ENCODE measurements at regions not wholly inside any gene's neighbourhood (a gene's known extent, or its start where the extent isn't known, plus 50 kb on each side); places are given as distances from the start of the nearest gene placed in this dataset.

DNA sequence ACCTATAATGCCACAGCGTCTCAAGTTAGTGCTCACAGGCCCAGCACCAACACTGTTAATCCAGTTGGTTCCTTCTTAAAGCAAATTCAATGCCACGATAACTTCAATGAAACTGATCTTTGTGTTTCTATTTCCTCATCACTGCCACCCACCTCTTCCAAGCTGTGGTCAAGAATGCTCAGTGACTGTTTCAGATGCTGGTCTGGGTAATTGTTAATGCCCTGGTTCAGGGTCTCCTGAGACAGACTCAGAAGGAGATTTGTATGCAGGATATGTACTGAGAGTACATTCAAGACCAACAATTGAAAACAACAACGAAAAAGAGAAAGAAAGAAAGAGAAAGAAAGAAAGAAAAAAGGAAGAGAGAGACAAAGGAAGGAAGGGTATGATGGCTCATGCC lies 505.3 kb downstream of the TLE4 start:
- DNase-seq (ENCODE audit: low read depth): no peak

DNA sequence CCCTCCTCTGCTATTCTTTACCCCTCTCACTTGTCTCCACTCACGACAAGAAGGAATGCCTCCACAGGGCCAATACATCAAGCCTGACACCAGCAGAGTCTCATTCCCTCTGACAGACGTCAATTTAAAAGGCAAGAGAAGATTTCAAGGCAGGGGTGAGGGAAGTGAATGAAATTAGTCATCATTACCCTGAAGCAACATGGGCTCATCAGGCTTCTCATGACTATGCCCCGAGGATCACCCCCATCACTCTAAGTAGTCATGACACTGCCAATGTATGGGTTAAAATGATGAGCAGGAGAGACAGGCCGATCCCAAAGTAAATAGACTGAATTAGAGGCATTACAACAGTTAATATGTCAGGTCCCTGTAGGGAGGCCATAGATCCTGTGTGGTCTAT lies 504.4 kb downstream of the TLE4 start:
- DNase-seq (ENCODE audit: low read depth): peak; percentile 80

DNA sequence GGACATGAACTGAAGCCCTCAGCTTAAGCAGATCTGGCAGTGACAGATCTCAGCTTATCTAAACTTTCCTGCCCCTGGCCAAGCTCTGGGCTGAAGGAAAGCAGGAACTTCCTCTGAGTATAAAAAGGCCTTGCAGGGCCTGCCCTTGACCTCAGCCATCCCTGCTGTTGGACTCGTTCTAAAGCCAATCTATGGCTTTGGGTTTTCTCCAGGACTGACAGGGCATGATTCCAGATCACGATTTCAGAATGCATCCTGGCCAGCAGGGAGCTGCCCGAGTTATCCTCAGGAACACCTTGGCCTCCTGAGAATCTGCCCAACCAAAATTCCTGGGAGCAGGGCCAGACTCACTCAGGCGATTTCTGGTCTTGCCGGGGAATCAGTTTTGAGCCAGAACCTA lies 502.7 kb downstream of the TLE4 start:
- DNase-seq (ENCODE audit: low read depth): peak; percentile 75

DNA sequence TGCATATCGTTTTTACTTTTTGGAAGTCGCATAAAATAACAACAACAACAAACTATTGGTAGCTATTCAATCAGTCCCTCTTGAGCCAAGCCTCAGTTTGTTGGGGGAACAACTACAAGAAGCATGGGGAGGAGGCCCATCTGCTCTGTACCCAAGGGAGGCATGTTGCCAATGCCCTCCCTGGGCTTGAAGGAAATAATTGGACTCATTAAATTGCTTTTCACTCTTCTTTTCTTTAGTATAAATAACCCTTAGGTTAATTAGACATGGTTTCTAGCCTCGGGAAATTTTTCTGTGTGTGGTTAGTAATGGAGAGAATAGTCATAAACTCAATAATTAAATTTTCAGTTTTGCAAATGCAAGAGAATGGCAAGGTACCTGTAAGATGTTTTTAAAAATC lies 500.7 kb downstream of the TLE4 start:
- DNase-seq (ENCODE audit: low read depth): no peak

DNA sequence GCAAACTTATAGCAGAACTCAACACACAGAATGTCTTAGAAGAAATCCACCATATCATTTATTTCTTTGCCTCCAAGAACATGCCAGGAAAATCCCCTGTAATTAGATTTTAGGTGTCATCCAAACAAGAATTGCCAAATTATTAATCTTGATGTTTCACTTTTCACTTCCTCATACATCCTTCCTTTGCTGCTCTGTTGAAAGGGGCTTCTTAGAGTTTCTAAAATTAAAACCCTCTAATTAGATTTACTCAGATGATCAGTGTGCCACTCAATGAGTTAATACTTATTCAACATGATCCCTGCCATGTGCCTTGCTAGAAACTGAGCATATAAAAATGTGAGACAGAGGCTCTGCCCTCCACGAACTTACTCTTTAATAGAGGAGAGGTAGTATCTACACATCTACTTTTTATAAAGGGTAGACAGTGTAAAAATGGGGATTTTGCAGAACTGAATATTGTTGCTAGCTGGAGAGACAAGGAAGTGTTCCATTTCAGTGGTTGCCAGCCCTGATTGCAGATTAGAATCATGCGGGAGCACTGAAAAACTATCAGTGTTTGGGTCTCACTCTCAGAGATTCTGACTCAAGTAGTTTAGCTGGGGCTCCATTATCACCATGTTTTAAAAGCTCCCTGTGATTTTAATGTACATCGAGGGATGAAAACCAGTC lies 498.4 kb downstream of the TLE4 start:
- no peak for DNase-seq (ENCODE audit: low read depth)

DNA sequence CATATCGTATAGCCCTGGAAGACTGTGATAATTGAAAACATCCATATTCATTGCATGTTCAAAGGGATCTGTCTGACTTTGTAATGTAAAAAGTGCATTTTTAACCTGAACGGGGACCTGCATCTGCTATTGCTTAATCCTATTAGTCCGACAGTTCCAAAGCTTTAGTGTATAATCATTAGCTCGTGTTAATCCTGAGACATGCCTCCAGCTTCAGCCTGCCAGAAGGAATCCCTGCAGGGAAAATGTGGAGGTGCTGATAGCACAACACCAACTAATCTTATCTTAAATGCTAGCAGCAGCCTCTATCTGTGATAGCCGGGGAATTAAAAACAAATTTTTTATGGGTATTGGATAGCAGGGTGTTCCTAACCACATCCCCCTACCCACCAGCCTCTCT lies 495.2 kb downstream of the TLE4 start:
- no peak for DNase-seq (ENCODE audit: low read depth)

DNA sequence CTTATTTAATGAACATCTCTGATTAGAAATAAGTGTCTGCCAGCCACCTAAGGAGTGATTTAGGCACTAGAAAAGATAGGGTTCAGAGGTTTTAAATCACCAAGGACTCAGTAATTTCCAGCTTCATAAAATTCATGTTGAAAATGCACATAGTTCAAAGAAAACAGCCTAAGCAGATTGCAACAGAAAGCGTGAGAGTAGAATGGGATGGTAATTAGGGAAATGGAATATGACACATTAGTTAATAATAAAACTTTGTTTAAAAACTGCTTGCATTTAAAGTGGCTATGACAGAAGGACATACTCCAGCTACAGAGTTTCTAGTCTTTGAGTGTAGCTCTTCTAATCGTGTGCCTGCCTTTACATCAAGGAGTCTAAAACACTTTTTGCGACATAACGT lies 490.8 kb downstream of the TLE4 start:
- no peak for DNase-seq (ENCODE audit: low read depth)

DNA sequence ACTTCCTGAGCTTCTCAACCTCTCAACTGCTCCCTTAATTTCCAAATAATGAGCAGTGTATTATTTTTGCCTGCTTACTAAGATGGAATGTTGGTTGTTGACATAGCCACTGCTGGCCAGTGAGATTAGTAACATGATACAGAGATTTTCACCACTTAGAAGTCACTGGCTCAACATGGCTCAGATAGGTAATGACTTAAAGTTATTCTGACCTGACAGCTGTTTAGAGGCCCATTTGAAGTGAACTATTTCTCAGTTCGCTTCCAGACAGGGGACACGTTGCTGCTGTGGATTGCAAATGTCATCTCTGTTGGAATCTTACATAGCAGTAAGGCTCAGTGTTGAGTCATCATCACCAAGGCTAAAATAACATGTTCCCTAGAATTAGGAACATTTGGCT lies 490.2 kb downstream of the TLE4 start:
- peak; percentile 93 for DNase-seq (ENCODE audit: low read depth)

DNA sequence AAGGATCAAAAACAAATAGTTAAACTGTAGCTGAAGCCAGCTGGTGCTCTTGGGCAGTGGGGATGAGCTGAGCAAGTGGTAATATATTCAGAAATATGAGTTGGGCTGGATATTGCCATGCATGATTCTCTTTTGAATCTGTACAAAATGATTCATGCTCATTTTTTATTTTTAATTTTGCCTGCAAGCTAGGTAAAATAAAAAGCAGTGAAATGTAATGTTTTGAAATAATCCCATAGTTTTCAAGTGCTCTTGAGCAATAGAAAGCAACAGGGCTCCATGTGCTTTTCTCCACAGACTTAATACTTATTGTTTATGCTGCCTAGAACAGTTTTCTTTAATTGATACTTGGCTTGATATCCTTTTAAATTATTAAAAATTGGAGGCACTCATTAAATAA lies 489.3 kb downstream of the TLE4 start:
- no peak for DNase-seq (ENCODE audit: low read depth)

DNA sequence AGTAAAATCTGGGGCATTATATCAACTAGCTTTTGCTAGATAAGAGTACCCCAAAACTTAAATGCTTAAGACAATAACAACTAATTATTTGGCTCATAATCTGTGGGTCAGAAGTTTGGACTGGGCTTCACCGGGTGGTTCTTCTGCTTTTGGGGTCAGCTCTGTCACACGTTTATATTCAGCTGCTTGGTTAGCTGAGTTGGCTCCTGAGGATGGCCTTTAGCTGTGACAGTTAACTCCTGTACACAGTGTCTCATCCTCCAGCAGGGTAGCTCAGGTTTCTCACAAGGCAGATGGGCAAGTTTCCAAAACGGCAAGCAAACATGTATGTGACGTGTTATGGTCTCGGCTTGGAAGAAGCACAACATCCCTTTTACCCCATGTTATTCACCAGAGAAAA lies 488.2 kb downstream of the TLE4 start:
- no peak for DNase-seq (ENCODE audit: low read depth)

DNA sequence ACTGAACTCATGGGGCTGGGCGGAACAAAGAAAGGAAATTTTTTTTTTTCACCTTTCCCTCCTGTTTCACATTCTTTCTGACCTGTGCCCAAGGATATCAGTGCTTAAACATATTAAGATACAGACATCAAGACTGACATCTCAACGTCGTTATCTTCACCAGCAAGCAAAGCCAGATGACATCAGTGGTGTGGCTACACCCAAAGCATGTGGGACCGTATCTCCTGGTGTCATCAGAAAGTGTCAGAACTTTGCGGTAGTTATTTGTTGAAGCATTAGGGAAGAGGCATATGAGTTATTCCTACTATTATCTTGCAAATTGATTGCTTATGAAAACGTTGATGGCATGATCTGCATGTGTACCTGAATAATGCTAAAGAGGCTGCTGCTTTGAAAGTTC lies 487.4 kb downstream of the TLE4 start:
- DNase-seq (ENCODE audit: low read depth): no peak

DNA sequence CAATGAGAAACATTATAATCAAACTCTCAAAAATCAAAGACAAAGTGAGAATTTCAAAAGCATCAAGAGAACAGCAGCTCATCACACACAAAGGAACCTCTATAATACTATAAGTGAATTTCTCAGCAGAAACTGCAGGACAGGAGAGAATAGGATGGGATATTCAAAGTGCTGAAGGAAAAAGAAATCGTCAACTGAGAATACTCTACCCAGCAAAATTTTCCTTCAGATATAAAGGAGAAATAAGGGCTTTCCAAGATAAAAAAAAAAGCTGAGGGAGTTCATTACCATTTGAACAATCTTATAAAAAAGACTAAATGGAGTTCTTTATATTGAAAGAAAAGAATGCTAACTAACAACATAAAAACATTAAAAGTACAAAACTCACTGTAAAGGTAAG lies 481.1 kb downstream of the TLE4 start:
- no peak for DNase-seq (ENCODE audit: low read depth)

DNA sequence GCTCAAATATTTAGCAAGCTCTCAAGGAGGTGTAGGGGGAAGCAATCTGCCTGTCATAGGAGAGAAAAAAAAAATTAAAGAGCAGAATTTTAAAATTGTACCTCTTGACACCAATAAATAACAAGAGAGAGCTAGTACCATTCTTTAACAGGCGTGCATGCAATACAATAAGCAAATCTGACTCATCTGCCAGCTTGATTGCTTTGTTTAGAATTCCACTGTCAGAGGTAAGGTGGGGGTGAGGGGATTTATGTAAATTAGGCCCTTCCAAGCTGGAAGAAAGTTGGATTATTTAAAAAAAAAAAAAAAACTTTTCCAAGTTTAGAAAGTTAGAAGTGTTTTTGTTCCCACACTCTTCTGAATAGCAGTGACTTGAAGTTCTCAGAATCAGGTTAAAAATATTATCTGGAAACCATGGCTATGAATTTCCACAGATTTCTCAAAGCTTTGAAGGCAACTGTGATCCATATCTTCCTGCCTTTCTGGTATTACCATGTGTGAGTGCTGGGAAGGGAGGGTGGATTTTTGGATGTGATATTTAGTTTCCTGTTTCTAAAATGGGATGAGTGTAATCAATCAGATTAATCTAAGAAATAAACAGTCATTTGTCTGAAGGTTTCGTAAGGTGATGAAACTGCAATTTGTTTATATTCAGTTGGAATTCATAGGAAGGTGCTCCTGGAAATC lies 477.5 kb downstream of the TLE4 start:
- peak; percentile 59 for DNase-seq (ENCODE audit: low read depth)

DNA sequence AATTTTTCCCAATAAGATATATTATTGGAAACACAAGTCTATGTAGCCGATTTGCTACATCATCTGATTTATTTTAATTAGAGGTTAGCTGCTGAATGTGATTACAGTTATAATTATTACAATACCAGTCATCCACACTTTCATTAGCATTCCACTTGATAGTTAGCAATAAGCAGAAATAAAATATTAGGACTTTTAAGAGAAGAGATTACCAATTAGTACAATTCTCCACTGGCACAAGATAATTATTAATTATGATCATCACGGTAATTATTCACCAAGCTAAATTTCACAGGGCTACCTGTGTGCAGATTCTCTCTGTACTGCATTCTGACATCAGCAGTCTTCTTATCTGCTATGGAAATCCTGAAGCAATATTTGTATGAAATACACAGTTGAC lies 474.7 kb downstream of the TLE4 start:
- DNase-seq (ENCODE audit: low read depth): no peak

DNA sequence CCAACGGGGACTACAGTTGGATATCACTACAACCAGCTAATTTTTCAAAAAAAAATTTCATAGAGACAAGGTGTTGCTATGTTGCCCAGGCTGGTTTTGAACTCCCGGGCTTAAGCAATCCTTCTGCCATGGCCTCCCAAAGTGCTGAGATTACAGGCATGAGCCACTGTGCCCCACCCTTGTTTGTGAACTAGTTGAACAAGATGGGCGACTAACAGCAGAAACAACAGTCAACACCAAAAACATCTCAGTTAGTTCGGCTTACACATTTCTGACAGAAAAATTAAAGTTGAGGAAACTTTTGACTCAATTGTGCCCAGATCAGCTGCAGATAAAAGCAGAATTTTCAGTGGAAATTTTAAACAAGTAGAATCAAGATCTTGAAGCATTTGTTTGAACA lies 470.1 kb downstream of the TLE4 start:
- no peak for DNase-seq (ENCODE audit: low read depth)

DNA sequence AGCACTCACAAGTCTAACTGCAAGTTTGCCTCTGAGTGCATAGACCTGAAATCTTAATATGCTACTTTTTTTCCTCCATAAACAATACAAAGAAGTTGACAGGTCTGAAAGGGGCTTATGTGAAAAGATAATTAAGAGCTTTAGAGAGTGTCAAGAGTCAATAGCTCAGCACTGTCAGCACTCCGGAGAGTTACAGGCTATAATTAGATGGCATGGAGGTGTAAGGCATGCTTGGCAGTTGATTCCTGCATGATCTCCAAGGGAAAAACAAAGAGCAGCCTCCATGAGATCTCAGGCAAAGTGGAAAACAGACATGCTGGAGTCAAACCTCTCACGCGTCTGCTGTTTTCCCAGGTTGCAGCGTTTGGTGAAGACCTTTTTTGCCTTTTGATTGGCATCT lies 468.7 kb downstream of the TLE4 start:
- no peak for DNase-seq (ENCODE audit: low read depth)

DNA sequence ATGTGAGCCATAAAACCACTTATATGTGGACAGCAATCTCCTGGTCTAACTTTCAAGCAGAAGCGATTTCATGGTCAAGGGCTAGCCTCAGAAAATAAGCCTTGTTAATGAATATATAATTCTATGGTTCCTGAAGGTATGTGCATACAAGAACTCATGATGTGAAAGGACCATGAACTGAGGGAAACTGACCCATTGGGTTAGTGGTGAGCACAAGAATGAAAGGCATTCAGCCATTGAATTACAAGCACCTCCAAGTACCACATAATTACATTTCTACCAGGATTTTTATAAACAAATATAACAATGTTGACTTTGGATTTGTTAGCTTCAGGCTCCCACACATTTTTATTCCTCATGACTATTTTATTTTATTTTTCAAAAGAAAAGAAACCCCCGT lies 459.0 kb downstream of the TLE4 start:
- DNase-seq (ENCODE audit: low read depth): peak; percentile 25

DNA sequence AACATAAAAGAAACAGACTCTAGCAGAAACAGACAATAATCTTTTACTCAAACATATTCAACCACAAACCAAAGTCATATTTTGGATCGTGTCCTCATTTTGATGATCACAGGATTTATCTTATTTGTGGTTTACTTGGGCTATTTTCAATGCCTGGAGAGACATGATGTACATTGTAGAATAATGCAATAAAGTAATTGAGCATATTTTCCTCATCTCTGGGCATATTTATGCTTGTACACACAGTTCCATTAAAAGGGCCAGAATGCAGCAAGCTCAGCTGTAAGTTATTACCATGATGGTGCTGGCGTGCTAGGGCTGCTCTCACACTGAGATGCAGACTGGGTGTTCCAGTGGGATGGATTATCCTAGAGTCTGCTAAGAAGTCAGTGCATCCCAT lies 456.7 kb downstream of the TLE4 start:
- no peak for DNase-seq (ENCODE audit: low read depth)

DNA sequence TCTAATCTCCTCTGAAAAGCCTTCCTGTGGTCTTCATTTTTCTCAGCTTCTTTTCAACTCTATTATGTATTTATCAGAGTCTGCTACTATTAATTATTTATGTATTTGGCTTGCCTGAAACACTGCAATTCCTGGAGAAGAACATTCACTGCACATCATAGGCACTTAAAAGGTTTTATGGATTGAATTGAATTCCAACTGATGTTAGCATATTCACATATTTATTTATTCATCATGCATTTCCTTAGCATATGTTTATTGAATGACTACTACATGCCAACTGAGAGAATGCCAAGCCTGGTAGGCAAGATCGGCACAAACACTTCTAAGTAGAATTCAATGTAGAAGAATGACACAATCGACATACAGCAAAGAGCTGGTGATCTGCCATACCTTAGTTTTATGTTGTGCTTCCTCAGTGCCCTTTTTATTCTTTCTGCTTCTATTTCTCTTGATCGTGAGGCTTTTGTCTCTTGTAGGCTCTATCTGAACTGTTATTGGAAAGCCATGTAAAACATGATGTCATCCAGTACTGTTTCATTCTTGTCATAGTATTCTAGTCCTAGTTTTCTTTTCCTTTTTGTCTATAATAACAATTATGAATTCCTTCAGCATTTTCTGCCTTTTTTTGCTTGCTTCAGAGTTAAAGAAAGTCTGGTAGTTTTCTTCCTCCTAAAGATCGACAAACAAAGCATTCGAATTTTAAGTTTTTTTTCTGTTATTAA lies 454.2 kb downstream of the TLE4 start:
- DNase-seq (ENCODE audit: low read depth): no peak

DNA sequence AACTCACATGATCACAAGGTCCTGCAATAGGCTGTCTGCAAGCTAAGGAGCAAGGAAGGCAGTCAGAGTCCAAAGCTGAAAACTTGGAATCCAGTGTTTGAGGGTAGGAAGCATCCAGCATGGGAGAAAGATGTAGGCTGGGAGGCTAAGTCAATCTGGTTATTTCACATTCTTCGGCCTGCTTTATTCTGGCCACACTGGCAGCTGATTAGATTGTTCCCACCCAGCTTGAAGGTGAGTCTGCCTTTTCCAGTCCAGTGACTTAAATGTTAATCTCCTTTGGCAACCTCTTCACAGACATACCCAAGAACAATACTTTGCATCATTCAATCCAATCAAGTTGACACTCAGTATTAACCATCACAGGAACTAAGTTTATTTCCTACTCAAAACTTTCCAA lies 453.4 kb downstream of the TLE4 start:
- no peak for DNase-seq (ENCODE audit: low read depth)

DNA sequence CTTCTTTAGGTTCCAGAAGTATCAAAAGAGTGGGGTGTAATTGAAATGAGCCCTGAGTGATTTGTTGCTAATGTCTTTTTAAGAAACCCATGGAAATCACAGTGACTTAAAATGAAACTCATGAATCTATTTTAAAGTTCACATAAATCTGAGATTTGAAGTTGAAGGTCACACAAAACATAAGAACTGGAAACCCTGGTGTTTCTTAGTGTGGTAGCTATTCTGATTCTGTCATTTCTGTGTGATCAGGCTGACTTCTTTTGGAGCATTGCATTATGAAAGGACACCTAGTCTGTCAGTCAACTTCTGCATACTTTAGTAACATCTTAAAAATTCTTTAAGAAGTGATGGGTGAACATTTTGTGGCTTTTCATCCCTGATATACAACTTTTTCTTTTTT lies 448.8 kb downstream of the TLE4 start:
- no peak for DNase-seq (ENCODE audit: low read depth)

DNA sequence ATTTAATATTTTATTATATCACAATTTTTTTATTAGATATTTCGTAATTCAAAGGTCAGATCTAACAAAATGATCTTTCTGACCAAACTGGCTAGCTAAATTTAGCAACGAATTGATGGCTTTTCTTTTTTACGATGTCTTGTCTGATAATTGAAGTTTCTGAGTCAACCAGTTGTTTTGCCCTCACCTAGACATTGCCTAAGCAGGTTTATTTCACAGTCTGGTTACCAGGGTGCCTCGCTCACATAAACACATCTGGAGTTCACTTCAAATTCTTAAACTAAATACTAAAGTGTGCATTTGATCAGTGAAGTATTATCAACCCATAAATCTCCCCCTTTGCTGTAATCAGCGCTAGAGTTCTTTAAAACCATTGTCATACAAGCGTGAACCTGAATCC lies 448.3 kb downstream of the TLE4 start:
- DNase-seq (ENCODE audit: low read depth): no peak

DNA sequence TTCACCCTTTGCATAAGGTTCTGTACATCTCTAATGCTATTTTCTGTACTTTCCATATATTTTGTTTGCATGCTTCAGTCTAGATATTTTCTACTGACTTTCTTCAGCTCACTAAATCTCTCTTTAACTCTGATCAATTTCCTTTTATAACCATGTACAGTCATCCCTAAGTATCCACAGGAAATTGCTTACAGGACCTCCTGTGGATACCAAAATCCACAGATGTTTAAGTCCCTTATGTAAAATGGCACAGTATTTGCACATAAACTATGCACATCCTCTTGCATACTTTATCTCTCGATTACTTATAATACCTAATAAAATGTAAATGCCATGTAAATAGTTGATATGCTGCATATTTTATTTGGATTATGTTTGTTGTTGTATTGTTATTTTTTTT lies 442.1 kb downstream of the TLE4 start:
- DNase-seq (ENCODE audit: low read depth): no peak
